ENCODE measurements at regions not wholly inside any gene's neighbourhood (a gene's known extent, or its start where the extent isn't known, plus 50 kb on each side); places are given as distances from the start of the nearest gene placed in this dataset.

DNA sequence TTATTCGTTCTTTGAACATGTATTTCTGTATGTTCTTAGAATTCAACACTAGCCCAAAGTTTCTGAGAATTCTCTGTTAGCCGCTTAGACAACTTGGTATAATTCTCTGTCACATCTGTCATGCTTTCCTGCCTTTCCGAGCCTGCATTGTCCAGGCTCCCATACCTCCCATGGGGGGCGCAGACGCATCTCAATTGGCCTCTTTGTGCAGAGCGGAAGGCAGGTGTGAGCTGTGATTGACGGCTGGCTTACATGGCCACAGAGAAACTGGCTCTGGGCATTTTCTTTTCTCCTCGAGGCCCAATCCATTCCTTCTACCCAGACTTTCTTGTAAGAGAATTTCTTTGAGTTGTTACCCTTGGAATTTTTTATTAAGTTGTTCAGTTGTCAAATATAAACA, 132.7 kb upstream of the SESN3 start:
- no peak for DNase-seq (ENCODE audit: low read depth)
- no peak overlapping the region for H3K4me3 ChIP-seq (ENCODE audit: low read length)
- TF ChIP-seq, protein P1, sequence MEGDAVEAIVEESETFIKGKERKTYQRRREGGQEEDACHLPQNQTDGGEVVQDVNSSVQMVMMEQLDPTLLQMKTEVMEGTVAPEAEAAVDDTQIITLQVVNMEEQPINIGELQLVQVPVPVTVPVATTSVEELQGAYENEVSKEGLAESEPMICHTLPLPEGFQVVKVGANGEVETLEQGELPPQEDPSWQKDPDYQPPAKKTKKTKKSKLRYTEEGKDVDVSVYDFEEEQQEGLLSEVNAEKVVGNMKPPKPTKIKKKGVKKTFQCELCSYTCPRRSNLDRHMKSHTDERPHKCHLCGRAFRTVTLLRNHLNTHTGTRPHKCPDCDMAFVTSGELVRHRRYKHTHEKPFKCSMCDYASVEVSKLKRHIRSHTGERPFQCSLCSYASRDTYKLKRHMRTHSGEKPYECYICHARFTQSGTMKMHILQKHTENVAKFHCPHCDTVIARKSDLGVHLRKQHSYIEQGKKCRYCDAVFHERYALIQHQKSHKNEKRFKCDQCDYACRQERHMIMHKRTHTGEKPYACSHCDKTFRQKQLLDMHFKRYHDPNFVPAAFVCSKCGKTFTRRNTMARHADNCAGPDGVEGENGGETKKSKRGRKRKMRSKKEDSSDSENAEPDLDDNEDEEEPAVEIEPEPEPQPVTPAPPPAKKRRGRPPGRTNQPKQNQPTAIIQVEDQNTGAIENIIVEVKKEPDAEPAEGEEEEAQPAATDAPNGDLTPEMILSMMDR (conservative IDR thresholded peaks at IDR 0.05; ENCODE audit: low read length): no peak

DNA sequence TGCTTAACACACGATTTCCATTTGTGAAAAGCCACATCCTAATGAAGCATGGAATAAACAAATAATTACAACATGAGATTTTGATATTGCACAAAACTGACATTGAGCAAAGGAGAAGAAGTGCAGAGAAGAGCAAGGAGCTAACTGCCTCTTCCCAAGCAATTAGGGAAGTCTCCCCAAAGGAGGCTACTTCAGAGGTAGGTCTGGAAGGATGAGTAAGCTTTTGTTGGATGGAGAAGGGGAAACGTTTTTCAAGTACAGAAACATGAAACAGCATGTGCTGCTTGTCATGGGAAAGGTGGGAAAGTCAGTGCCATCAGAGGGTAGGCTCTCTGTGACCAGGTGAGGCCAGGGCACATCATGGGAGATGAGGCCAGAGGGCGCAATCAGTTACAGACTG, 132.2 kb upstream of the SESN3 start:
- peak; percentile 29 for DNase-seq (ENCODE audit: low read depth)
- TF ChIP-seq, protein P1 (conservative IDR thresholded peaks at IDR 0.05; ENCODE audit: low read length): no peak

DNA sequence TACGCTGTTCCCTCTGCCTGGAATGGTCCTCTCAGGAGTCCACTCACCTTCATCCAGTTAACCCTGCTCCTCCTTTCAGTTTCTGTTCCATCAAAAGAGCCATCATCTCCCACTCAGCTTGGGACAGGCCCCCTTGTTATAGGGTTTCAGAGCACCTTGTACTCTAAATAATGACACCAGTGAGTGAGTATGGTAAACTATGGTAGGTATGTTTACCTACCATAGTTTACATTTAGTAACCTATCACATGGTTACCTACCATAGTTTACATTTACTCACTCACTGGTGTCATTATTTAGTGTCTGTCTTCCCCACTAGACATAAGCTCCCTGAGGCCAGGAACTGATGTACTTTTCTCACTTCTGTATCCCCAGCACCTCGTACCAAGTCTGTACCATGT, 130.2 kb upstream of the SESN3 start:
- no peak for DNase-seq (ENCODE audit: low read depth)
- no peak overlapping the region for H3K4me3 ChIP-seq (ENCODE audit: low read length)
- TF ChIP-seq, protein P1 (conservative IDR thresholded peaks at IDR 0.05; ENCODE audit: low read length): no peak

More for the DNA sequence above, 132.2 kb upstream of the SESN3 start:
- H3K4me3 ChIP-seq (ENCODE audit: low read length): no peak overlapping the region

DNA sequence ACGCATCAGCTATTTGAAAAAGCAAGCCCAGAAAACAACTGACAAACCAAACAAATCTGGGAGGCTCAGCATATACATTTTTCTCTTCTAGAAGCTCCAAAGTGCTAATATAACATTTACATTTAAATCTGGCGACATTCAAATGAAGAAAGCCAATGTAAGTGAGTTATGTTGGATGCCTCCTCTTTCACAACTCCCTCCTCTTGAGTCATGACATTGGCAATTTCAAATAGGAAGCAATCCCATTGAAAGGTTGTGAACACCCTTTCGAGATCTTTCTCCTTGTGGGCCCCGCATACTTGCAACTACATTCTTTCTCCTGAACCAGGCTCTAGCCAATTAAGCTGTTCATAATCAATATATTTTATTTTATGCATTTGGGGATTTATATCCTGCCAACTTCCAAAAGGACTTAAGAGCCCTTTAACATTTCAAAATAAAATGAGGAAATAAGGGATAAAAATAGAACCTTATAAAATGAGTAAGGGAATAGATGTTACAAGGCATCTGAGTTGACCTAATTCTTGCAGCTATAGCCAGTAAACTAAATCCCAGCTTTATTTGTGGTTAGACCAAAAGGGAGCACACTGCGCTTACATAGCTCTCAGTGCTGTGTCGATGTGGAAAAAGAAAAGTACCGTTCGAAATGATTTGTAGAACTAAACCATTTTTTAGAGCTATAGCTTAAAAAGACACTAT, 129.5 kb upstream of the SESN3 start:
- TF ChIP-seq, protein P1 (conservative IDR thresholded peaks at IDR 0.05; ENCODE audit: low read length): no peak
- peak; percentile 28 for DNase-seq (ENCODE audit: low read depth)
- no peak overlapping the region for H3K4me3 ChIP-seq (ENCODE audit: low read length)

DNA sequence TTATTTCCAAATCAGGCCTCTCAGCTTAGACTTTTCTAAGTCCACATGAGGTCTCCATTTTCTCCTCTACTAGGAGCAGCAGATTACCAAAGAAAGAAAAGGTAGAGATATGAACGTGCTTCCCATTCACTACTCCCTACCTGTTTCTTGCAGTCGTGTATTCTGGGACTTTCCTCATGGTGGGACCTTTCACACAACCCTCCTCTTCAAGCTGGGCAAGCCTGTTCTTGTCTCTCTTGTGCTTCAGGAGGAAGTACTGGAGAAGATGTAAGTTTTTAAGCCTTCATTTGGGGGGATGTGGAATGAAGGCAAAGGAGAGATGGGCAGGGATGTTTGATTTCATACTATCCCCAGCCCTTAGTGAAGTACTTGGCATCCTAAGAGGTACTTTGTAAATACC, 128.8 kb upstream of the SESN3 start:
- DNase-seq (ENCODE audit: low read depth): no peak
- no peak overlapping the region for H3K4me3 ChIP-seq (ENCODE audit: low read length)
- TF ChIP-seq, protein P1 (conservative IDR thresholded peaks at IDR 0.05; ENCODE audit: low read length): no peak

DNA sequence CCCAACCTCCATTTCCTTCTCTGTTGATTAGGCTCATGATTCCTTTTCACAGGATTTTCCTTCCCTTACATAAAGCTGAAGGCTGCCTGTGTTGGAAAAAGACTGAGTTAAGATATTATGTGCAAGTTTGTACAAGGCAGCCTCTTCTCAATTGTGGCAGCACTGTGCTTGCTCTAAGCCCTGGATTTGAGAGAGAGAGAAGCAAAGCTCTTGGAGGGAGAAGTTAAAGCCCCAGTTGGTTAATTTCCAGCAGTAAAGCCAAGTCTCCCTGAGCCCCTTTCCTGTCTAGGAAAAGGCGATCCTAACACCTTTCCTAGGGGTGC, 128.3 kb upstream of the SESN3 start:
- TF ChIP-seq, protein P1 (conservative IDR thresholded peaks at IDR 0.05; ENCODE audit: low read length): no peak
- no peak for DNase-seq (ENCODE audit: low read depth)
- H3K4me3 ChIP-seq (ENCODE audit: low read length): no peak overlapping the region

DNA sequence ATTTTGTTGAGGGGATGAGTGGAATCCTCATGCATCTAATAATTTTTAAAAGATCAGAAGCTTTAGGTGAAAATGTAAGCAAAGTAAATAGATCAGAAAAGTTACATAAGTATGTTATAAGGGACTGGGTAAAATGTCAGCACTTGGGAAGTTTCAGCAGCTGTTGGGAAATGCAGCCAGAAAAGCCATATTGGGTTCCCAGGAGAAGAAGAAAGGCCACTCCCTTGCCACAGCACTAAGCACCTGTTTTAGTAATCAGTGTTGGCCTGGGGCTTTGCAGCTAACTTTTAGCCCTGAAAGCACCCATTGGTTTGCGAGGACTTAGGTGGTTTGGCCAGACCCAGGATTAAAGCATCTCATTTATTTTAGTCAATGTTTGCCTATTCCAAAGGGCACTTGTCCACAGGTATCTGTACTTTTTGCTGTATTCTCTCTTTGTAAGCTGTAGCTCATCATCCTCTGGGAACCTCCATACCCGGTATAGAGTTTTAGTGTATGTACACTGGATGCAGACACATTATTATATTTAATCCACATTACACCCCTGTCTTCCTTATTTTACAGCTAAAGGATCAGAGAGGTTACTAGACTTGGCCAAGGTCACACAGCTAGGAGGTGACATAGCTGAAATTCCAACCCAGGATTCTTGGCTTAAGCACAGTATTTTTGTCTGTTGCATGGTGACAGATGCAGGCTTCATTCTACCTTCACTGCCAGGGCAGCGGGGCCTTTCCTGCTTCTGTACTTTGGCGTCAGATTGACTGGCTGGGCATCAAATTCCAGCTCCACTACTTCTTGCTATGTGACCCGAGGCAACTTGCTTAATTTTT, 127.7 kb upstream of the SESN3 start:
- DNase-seq (ENCODE audit: low read depth): peak; percentile 41
- no peak overlapping the region for H3K4me3 ChIP-seq (ENCODE audit: low read length)
- TF ChIP-seq, protein P1 (conservative IDR thresholded peaks at IDR 0.05; ENCODE audit: low read length): no peak
